Astrocyte (in vitro differentiated cells and primary cell): ENCODE measurements at regions not wholly inside any gene's neighbourhood (a gene's known extent, or its start where the extent isn't known, plus 50 kb on each side); places are given as distances from the start of the nearest gene placed in this dataset.

Source experiments
- CTCF ChIP-seq: IDR thresholded peaks from 2 replicates; pipeline ENCODE4 v1.5.1; 2011; ENCODE audit warnings: low read depth, mild to moderate bottlenecking, inconsistent platforms, low read length, moderate library complexity; ENCODE audit not compliant: insufficient read depth
- EZH2 ChIP-seq: IDR thresholded peaks from 2 replicates; pipeline ENCODE4 v1.6.1; 2012; ENCODE audit warnings: mild to moderate bottlenecking, low read length, inconsistent platforms; ENCODE audit not compliant: insufficient read depth

- TF ChIP-seq CTCF (no peak), EZH2 (no peak)
Measured at GRCh38 chr1:37113285-37113997, 79.1 kb upstream of the GRIK3 start.
